Naive B cell (primary cell): ENCODE measurements at regions not wholly inside any gene's neighbourhood (a gene's known extent, or its start where the extent isn't known, plus 50 kb on each side); places are given as distances from the start of the nearest gene placed in this dataset.
A peak's percentile ranks its signal among the peaks of the same experiment; 100 is the strongest.

Source experiments
- ATAC-seq, 2 donors: fragments of 150-1000 bp; cut with Tn5 transposase; 2 replicates each; pipeline ENCODE4 v1.10.0; 2021; ENCODE audit warnings: low read depth in 2 of 2, mild to moderate bottlenecking in 2 of 2, moderate library complexity in 2 of 2
- DNase-seq: peaks from one replicate; pipeline ENCODE4 v3.0.0; 2022
- H3K27ac Mint-ChIP-seq, 6 donors: one replicate each; pipeline ENCODE4 v1.8.0; 2020 to 2022; ENCODE audit warnings: mild to moderate bottlenecking in 6 of 6, mixed read lengths in 6 of 6, moderate library complexity in 5 of 6, inconsistent platforms in 2 of 6
- H3K27me3 Mint-ChIP-seq, 3 donors: one replicate each; pipeline ENCODE4 v1.8.0; 2021 to 2022; ENCODE audit warnings: mixed read lengths in 3 of 3, mild to moderate bottlenecking in 1 of 3
- H3K36me3 Mint-ChIP-seq, 2 donors: one replicate each; pipeline ENCODE4 v1.8.0; 2020 to 2022; ENCODE audit warnings: mixed read lengths in 2 of 2, inconsistent platforms in 1 of 2, mild to moderate bottlenecking in 1 of 2
- H3K4me1 Mint-ChIP-seq, 3 donors: one replicate each; pipeline ENCODE4 v1.8.0; 2020 to 2022; ENCODE audit warnings: mixed read lengths in 3 of 3, inconsistent platforms in 1 of 3, mild to moderate bottlenecking in 1 of 3, moderate library complexity in 1 of 3
- H3K4me3 Mint-ChIP-seq, 8 donors: one replicate each; pipeline ENCODE4 v1.8.0; 2020 to 2022; ENCODE audit warnings: mild to moderate bottlenecking in 8 of 8, mixed read lengths in 8 of 8, moderate library complexity in 8 of 8, inconsistent platforms in 2 of 8
- H3K9me3 Mint-ChIP-seq, 7 donors: one replicate each; pipeline ENCODE4 v1.8.0; 2020 to 2022; ENCODE audit warnings: mixed read lengths in 7 of 7, mild to moderate bottlenecking in 5 of 7, inconsistent platforms in 2 of 7, moderate library complexity in 1 of 7

DNA sequence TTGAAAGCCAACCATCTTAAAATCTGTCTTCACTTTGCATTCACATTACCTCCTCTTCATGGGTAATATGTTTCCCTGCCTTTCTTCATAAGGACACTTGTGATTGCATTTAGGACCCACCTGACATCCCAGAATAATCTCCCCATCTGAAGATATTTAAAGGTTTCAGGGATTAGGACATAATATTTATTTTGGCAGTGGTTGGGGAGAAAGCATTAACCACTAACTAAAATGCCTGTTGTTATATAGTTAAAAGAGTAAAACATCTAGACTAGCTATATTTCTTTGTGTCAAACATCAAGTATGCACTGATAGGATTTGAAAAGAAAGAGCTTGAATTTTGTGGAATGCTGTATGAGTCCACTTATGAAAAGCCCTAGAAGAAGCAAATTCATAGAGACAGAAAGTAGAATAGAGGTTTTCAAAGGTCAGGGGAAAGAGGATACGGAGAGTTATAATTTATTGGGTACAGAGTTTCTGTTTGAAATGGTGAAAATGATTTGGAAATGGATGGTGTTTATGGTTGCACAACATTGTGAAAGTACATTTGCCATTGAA lies 457.7 kb upstream of the SPRY2 start:
- ATAC-seq (no peak), DNase-seq (no peak)
- H3K27ac Mint-ChIP-seq, result no peak overlapping the region
- no peak overlapping the region for H3K4me3 Mint-ChIP-seq
- H3K36me3 Mint-ChIP-seq, result no peaks in the 10 kb centered on the region
- H3K9me3 Mint-ChIP-seq, result no peaks in the 10 kb centered on the region
- no peaks in the 10 kb centered on the region for H3K4me1 Mint-ChIP-seq
- H3K27me3 Mint-ChIP-seq, result no peaks in the 10 kb centered on the region

DNA sequence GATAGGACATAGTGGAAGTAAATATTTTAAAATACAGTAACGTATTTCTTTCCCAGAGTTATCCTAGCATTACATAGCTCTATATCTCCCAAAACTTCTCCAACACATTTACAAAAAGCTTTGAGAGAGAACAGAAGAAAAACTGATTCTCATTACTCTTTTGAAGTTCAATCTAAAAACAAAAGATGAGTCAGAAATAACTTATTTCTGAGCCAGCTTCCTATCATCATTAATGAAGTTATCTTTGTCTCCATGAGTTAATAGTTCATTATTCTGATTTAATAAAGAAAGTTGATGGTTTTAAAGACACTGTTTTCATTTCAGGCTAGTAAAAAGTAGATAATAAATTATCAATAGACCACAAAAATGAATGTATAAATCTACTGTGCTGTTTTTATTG lies 446.7 kb upstream of the SPRY2 start:
- DNase-seq (no peak), ATAC-seq (no peak)
- Mint-ChIP-seq H3K4me1 (peaks cover 0 to 3% (median 0%) of the 10 kb centered on the region in 3 donors), H3K27me3 (no peaks in the 10 kb centered on the region), H3K36me3 (no peaks in the 10 kb centered on the region), H3K4me3 (no peak overlapping the region), H3K9me3 (peaks cover 0 to 3% (median 0%) of the 10 kb centered on the region in 7 donors), H3K27ac (no peak overlapping the region)

DNA sequence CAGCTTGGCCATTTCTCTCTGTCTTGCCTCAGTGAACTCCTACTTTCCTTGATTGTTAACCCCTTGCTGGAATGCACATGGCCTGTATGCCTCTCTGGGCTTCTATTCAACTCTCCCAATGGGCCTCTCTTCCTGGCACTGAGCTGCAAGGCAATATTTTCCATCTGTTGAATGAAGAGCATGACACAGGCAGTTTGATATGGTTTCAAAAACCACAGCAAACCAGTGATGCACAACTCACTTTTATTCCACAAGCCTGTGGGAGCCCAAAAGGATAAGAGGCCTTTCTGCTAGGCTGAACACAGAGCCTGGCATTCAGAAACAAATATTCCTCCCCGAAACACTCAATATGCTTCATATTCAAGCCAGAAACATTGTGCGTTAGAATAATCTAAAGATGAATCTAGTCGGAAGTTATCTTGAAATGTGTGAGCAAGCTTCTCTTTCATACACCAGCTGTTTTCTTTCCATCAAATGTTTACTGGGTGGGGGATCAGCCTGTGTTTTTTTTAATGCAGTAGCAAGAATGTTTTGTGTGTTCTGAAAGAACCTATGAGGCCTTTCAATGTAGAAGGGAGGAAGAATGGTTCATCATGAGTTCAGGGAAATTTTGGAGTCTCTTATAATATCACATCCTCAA lies 443.1 kb upstream of the SPRY2 start:
- DNase-seq, result no peak
- Mint-ChIP-seq H3K9me3 (no peaks in the 10 kb centered on the region), H3K27me3 (no peaks in the 10 kb centered on the region), H3K4me3 (no peak overlapping the region), H3K36me3 (no peaks in the 10 kb centered on the region), H3K4me1 (peaks cover 0 to 3% (median 0%) of the 10 kb centered on the region in 3 donors), H3K27ac (no peak overlapping the region)
- ATAC-seq, result no peak

DNA sequence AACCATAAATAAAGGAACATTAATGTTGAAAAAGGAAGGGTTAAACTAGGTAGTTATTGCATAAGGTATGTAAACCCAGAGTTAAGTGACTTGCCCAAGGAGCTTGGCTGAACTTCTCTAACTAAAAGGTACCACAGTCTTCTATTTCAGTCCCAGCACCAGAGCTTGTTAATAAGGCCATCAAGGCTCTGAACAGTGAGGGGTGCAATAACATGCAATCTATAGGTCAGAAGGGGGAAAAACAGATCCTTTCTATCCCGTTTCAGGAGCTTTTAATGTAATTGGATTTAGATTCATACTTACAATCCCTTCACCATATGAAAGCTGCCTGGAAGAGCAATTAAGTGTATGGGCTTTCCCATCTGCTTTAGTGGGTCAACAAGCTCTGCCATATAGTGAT lies 441.5 kb upstream of the SPRY2 start:
- no peak for DNase-seq
- Mint-ChIP-seq H3K4me3 (no peak overlapping the region), H3K27me3 (no peaks in the 10 kb centered on the region), H3K9me3 (no peaks in the 10 kb centered on the region), H3K27ac (no peak overlapping the region), H3K36me3 (no peaks in the 10 kb centered on the region), H3K4me1 (peaks cover 0 to 3% (median 0%) of the 10 kb centered on the region in 3 donors)
- ATAC-seq, result no peak

DNA sequence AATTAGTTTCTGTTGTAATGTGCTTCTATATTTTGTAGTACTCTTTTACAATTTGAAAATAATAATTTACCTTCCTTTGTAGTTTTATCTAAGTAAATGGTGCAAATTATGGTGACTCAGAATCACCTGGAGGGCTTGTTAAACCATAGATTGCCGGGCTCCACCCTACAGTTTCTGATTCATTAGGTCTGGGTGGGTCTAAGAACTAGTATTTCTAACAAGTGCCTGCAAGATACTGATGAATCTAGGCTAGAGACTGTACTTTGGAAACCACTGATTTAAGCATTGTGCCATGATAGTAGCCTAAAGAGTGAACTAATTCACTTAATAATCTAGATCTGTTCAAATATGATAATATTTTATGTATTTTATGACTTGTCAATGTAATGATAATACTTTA lies 437.4 kb upstream of the SPRY2 start:
- H3K27me3 Mint-ChIP-seq, result no peaks in the 10 kb centered on the region
- H3K36me3 Mint-ChIP-seq, result no peaks in the 10 kb centered on the region
- no peaks in the 10 kb centered on the region for H3K9me3 Mint-ChIP-seq
- ATAC-seq (no peak), DNase-seq (no peak)
- no peaks in the 10 kb centered on the region for H3K4me1 Mint-ChIP-seq
- no peak overlapping the region for H3K27ac Mint-ChIP-seq
- no peak overlapping the region for H3K4me3 Mint-ChIP-seq

DNA sequence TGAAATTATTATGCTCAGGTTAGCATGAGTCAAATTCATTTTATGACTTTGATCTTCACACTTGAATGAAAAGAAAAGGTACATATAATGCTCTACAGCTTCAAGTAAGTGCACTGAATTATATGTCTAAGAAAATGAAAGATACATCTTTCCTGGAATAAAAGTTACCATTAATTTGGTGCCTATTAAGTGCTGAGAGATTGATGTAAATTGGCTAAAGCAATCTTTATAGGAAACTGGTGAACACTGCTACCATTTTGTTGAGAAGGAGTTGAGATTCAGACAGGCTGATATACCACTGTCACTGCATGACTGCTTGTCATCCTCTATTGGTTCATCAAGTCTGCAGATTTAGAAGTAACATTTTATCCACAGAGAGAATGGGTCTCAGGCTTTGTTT lies 416.8 kb upstream of the SPRY2 start:
- Mint-ChIP-seq H3K36me3 (no peaks in the 10 kb centered on the region), H3K27me3 (no peaks in the 10 kb centered on the region), H3K4me1 (no peaks in the 10 kb centered on the region), H3K27ac (no peak overlapping the region), H3K9me3 (peaks cover 0 to 4% (median 0%) of the 10 kb centered on the region in 7 donors), H3K4me3 (no peak overlapping the region)
- DNase-seq, result no peak
- ATAC-seq, result no peak

DNA sequence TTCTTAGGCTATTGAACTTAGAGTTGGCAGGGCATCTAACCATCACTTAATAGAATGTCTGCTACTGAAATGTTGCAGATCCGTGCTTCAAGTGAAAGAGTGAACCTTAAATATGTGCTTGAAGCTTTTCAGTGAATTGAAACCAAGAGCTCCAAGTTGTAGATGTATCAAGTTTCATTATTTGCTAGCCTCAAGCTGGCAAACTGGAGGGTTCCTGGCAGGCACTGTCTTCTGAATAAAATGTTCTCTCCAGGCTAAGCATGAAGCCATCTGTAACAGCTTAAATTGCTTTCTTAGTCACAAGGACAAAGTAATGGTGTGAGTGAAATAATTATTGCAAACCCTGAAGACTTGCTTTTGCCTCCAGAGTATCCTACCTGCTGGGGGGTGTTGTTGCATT lies 415.0 kb upstream of the SPRY2 start:
- Mint-ChIP-seq H3K27me3 (no peaks in the 10 kb centered on the region), H3K4me3 (no peak overlapping the region), H3K36me3 (no peaks in the 10 kb centered on the region), H3K27ac (no peak overlapping the region), H3K9me3 (peaks cover 0 to 4% (median 0%) of the 10 kb centered on the region in 7 donors), H3K4me1 (no peaks in the 10 kb centered on the region)
- ATAC-seq (no peak), DNase-seq (no peak)

DNA sequence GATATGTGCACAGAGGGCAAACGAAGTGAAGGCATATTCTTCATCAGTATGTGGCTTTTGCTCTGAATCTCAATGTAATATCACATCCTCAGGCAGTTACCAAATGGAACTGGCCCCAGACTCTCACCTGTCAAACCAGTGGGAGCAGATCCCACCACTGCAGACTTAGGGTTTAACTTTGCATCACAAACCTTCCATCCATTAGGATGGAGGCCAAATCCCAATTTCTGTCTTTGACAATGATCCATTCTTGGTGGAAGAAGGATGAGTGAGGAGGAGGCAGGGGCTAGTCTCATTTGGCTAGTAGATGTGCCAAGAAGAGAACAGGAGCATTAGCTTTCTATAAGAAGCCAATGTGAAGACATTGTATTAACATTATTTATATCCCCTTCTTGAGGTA lies 413.5 kb upstream of the SPRY2 start:
- DNase-seq (no peak), ATAC-seq (no peak)
- Mint-ChIP-seq H3K27ac (no peak overlapping the region), H3K4me3 (no peak overlapping the region), H3K4me1 (no peaks in the 10 kb centered on the region), H3K36me3 (no peaks in the 10 kb centered on the region), H3K27me3 (no peaks in the 10 kb centered on the region), H3K9me3 (peaks cover 0 to 4% (median 0%) of the 10 kb centered on the region in 7 donors)

DNA sequence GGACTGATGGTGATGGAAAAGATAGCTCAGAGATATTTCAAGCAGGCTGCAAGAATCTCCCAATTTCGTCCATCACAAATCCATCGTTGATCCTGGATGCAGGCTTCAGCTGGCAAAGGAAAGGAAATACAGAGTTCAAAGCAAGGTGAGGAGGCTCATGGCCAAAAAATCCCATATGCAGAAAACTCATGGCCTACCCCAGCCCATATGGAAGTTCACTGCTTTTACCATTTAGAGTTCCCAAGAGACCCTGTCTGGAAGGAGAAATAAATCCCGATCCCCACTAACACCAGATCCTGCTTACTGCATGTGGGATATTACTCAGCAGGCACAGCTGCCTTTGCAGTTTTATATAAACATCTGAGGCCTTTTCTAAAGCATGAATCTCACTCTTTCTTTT lies 412.9 kb upstream of the SPRY2 start:
- Mint-ChIP-seq H3K4me3 (no peak overlapping the region), H3K27me3 (no peaks in the 10 kb centered on the region), H3K9me3 (peaks cover 0 to 4% (median 0%) of the 10 kb centered on the region in 7 donors), H3K27ac (no peak overlapping the region), H3K36me3 (no peaks in the 10 kb centered on the region), H3K4me1 (no peaks in the 10 kb centered on the region)
- DNase-seq, result no peak
- ATAC-seq, result no peak

DNA sequence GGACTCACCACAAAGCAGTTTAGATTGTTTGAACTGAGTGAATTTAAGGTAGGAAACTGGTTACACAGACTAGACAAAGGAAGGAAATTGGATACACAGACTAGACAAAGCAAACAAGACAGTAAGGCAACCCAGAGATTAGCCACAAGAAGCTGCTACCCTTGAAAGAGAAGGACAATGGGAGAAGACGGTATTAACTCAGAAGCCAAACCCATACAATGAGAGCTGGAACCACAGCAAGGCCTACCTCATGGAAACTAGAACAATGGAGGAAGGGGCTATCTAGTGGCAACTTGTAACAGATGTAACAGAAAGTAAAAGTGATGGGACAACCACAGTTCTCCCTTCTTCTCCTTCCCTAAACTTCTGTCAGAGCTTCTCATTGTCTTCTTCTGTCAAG lies 410.9 kb upstream of the SPRY2 start:
- ATAC-seq, result no peak
- Mint-ChIP-seq H3K27me3 (no peaks in the 10 kb centered on the region), H3K27ac (no peak overlapping the region), H3K4me3 (no peak overlapping the region), H3K4me1 (no peaks in the 10 kb centered on the region), H3K36me3 (no peaks in the 10 kb centered on the region), H3K9me3 (no peaks in the 10 kb centered on the region)
- no peak for DNase-seq

DNA sequence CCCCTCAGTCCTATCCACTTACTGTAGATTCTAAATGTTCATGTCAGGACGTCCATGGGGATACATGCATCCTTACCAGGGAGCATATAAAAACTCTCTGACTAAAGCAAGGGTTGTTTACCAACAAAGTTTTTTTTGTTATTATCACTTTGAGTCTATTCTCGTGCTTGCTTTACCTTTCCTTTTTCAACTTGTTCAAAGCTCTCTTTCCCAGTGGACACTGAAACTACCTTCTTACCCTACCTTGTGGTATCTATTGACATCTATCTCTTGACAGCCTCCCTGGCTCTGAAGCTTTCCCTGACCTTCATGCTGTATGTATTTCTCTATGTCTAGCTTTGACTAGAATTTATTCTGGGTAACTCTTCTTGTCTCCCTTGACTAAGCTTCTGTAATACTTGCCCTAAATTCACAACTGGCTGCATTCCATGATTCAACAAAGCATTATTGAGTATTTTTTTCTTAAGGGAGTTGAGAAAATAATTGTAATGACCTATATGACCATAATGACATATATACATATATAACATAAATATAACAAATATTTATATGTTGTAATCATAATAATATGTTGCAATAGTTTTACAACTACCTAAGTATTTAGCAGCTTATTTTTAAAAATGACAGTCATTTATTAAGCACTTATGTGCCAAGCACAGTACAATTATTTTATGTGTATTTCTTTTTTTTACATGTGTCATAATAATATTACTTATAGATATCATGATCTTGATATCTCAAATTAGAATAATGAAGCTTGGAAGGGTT lies 403.4 kb upstream of the SPRY2 start:
- peak overlapping the region in 1 of 6 donors; percentile 57 for H3K27ac Mint-ChIP-seq
- no peaks in the 10 kb centered on the region for H3K4me1 Mint-ChIP-seq
- DNase-seq (no peak), ATAC-seq (no peak)
- no peaks in the 10 kb centered on the region for H3K36me3 Mint-ChIP-seq
- no peak overlapping the region for H3K4me3 Mint-ChIP-seq
- no peaks in the 10 kb centered on the region for H3K27me3 Mint-ChIP-seq
- no peaks in the 10 kb centered on the region for H3K9me3 Mint-ChIP-seq

DNA sequence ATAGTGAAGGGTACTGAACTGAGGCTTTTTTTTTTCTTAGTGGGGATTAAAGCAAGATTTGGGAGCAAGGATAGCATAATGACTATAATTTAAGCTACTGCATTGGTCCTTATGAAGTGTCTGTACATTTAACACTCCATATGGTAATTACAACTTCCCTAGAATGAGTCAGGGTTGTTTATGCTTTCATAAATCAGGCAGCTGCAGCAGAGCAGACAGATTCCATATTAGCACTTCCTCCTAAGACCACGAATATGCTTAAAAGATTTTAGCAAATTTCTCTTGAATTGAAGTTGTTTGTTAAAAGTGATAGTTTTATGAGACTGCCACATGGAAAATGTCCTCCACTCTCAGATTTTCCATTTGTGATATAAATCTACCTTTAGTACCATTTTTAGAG lies 401.1 kb upstream of the SPRY2 start:
- no peak overlapping the region for H3K27ac Mint-ChIP-seq
- H3K27me3 Mint-ChIP-seq, result no peaks in the 10 kb centered on the region
- no peak overlapping the region for H3K4me3 Mint-ChIP-seq
- DNase-seq (no peak), ATAC-seq (no peak)
- H3K9me3 Mint-ChIP-seq, result peaks cover 4 to 12% (median 8%) of the 10 kb centered on the region in 7 donors
- no peaks in the 10 kb centered on the region for H3K36me3 Mint-ChIP-seq
- no peaks in the 10 kb centered on the region for H3K4me1 Mint-ChIP-seq

DNA sequence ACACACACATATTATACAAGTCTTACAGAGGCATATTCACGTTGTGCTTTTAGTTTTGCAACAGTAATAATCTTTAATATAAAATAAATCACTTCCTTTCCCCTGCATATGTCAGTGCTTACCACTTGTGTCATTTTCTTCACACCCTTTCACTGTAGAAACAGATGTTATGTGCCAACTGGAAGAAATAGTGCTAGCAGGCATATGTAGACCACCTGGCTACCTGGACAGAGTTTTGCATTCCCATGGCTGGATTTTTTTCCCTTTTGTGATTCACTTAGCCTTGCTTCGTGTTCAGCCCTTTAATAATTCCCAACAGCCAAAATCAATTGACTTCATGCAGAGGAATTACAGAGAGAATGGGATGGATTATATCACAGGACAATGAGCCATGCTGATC lies 399.1 kb upstream of the SPRY2 start:
- H3K4me1 Mint-ChIP-seq, result no peaks in the 10 kb centered on the region
- peak overlapping the region in 1 of 6 donors; percentile 8 for H3K27ac Mint-ChIP-seq
- DNase-seq (no peak), ATAC-seq (no peak)
- H3K4me3 Mint-ChIP-seq, result no peak overlapping the region
- H3K27me3 Mint-ChIP-seq, result no peaks in the 10 kb centered on the region
- H3K9me3 Mint-ChIP-seq, result peaks cover 4 to 12% (median 8%) of the 10 kb centered on the region in 7 donors
- no peaks in the 10 kb centered on the region for H3K36me3 Mint-ChIP-seq

DNA sequence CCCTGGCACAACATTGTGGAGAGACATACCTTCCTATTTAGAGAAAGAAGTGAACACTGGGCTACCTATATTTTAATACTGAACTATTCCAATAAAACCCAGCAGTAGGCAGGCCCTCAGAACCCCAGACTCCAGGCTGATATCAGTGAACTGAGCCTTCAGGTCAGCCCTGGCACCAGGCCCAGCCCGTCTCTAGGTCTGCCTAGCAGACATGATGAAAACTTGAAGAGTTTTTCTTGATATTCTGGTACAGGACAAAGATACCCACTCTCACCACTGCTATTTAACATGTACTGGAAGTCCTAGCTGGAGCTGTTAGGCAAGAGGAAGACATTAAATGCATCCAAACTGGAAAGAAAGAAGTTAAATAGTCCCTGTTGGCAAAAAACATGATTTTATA lies 396.6 kb upstream of the SPRY2 start:
- H3K4me3 Mint-ChIP-seq, result no peak overlapping the region
- no peak overlapping the region for H3K27ac Mint-ChIP-seq
- H3K36me3 Mint-ChIP-seq, result no peaks in the 10 kb centered on the region
- DNase-seq (no peak), ATAC-seq (no peak)
- peaks cover 4 to 13% (median 8%) of the 10 kb centered on the region in 7 donors for H3K9me3 Mint-ChIP-seq
- no peaks in the 10 kb centered on the region for H3K4me1 Mint-ChIP-seq
- no peaks in the 10 kb centered on the region for H3K27me3 Mint-ChIP-seq
